Ovary (tissue), 3 donors: ENCODE measurements at regions not wholly inside any gene's neighbourhood (a gene's known extent, or its start where the extent isn't known, plus 50 kb on each side); places are given as distances from the start of the nearest gene placed in this dataset.

Experiments
- CTCF ChIP-seq, 3 donors: fragments of 450-650 bp in 2 of 3; fragments of 200-600 bp in 1 of 3; IDR thresholded peaks; one replicate each; pipeline versions ENCODE4 v1.5.1 to v1.8.0; 2016 to 2022; ENCODE audit warnings: antibody characterized with exemption in 3 of 3, mild to moderate bottlenecking in 1 of 3
- POLR2A ChIP-seq: fragments of 450-650 bp; IDR thresholded peaks from one replicate; pipeline ENCODE4 v1.6.1; 2017; ENCODE audit warnings: antibody characterized with exemption, mild to moderate bottlenecking, moderate library complexity
- donor health status: DM: no; HTN: no; CAD: no.

- TF ChIP-seq CTCF (IDR thresholded peaks at IDR 0.05) (no peak), POLR2A (no peak)
Measured at GRCh38 chr9:134224127-134224526, 59.8 kb upstream of the RNU6ATAC start.
